Esophagus squamous epithelium (tissue), 5 donors: ENCODE measurements at regions not wholly inside any gene's neighbourhood (a gene's known extent, or its start where the extent isn't known, plus 50 kb on each side); places are given as distances from the start of the nearest gene placed in this dataset.
"Not testable (repeated sequence)": the region's sequence is repeated elsewhere in the genome, so short reads cannot be mapped to it uniquely, and the experiment has no call there.

Experiments
- DNase-seq: peaks from one replicate; lab custom pipeline; 2025; lab: John Stamatoyannopoulos, UW
- H3K27ac ChIP-seq, 4 donors: fragments of 200-600 bp; sonication (generic); one replicate each; pipeline ENCODE4 v1.5.1; 2016 to 2019; ENCODE audit warnings: mild to moderate bottlenecking in 1 of 4
- H3K27me3 ChIP-seq, 4 donors: fragments of 200-600 bp; sonication (generic); 1 replicate in 3 of 4; 2 replicates in 1 of 4; pipeline versions ENCODE4 v1.5.1 to v1.6.0; 2017 to 2021; ENCODE audit warnings: antibody characterized with exemption in 1 of 4
- H3K36me3 ChIP-seq, 3 donors: fragments of 200-600 bp; sonication (generic); one replicate each; pipeline ENCODE4 v1.5.1; 2016 to 2019
- H3K4me1 ChIP-seq, 3 donors: fragments of 200-600 bp; sonication (generic); one replicate each; pipeline ENCODE4 v1.5.1; 2017 to 2019
- H3K4me3 ChIP-seq, 4 donors: fragments of 200-600 bp; sonication (generic); 1 replicate in 3 of 4; 2 replicates in 1 of 4; pipeline ENCODE4 v1.5.1; 2016 to 2019; ENCODE audit warnings: mild to moderate bottlenecking in 2 of 4, moderate library complexity in 1 of 4
- H3K9me3 ChIP-seq, 3 donors: fragments of 200-600 bp; sonication (generic); one replicate each; pipeline ENCODE4 v1.5.1; 2016 to 2019
- POLR2A ChIP-seq, 4 donors: fragments of 450-650 bp; IDR thresholded peaks; one replicate each; pipeline ENCODE4 v1.6.1; 2017; ENCODE audit warnings: antibody characterized with exemption in 4 of 4, mild to moderate bottlenecking in 4 of 4, moderate library complexity in 3 of 4
- WGBS, 2 donors: methylation state at CpG; one replicate each; pipeline ENCODE4 v1.1.5; 2018; 5-methylcytosine and 5-hydroxymethylcytosine counted together
- intact Hi-C: fragments of 100-400 bp; cut with DNase I; formaldehyde crosslinking; loops from one replicate; pipeline ENCODE4 v1.15.0; 2022
- TF ChIP-seq, protein P1 (sequence below), 6 experiments: fragments of 450-650 bp in 4 of 6; fragments of 200-600 bp in 2 of 6; sonication (generic) in 2 of 6; IDR thresholded peaks; one replicate each; pipeline ENCODE4 v1.5.1; 2016 to 2019; ENCODE audit warnings: antibody characterized with exemption in 6 of 6, mild to moderate bottlenecking in 4 of 6, moderate library complexity in 4 of 6
- donor health status: DM: yes; HTN: yes; CAD: no.

DNA sequence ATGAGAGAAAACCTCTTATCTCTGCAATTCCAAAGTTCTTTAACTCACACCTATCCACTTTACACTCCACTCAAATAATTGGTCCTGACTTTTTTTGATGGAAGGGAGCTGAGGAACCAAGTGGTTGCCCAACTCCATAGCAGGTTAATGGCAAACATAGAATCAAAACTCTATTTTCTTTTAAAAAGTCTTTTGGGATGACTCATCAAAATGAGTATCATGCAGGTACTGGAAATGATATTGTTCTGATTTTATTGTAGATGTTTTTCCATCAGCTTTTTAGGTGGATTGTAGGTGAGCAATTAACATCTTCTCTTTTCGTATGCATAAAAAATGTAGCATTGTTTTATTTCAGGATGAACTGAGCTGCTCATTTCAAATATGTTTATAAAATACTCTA is 239.5 kb downstream of the SATB1 start:
- WGBS, 2 donors: 75 to 77% methylated on average over 1 of the region's 1 CpG
- Histone ChIP-seq H3K9me3 (no peaks in the 10 kb centered on the region), H3K4me1 (peaks cover 0 to 10% (median 0%) of the 10 kb centered on the region in 3 donors), H3K27me3 (no peaks in the 10 kb centered on the region), H3K4me3 (no peak overlapping the region), H3K36me3 (no peaks in the 10 kb centered on the region), H3K27ac (no peak overlapping the region)
- no peak for TF ChIP-seq POLR2A (IDR thresholded peaks at IDR 0.05)
- TF ChIP-seq, protein P1, sequence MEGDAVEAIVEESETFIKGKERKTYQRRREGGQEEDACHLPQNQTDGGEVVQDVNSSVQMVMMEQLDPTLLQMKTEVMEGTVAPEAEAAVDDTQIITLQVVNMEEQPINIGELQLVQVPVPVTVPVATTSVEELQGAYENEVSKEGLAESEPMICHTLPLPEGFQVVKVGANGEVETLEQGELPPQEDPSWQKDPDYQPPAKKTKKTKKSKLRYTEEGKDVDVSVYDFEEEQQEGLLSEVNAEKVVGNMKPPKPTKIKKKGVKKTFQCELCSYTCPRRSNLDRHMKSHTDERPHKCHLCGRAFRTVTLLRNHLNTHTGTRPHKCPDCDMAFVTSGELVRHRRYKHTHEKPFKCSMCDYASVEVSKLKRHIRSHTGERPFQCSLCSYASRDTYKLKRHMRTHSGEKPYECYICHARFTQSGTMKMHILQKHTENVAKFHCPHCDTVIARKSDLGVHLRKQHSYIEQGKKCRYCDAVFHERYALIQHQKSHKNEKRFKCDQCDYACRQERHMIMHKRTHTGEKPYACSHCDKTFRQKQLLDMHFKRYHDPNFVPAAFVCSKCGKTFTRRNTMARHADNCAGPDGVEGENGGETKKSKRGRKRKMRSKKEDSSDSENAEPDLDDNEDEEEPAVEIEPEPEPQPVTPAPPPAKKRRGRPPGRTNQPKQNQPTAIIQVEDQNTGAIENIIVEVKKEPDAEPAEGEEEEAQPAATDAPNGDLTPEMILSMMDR (IDR thresholded peaks at IDR 0.05): no peak
- intact Hi-C loops: no loop called here
- no peak for DNase-seq

- H3K4me1 ChIP-seq, H3K36me3 ChIP-seq, DNase-seq, H3K27ac ChIP-seq, H3K9me3 ChIP-seq, H3K27me3 ChIP-seq, intact Hi-C loops, H3K4me3 ChIP-seq: not testable (repeated sequence)
- WGBS, 2 donors: 27 to 80% methylated on average over 1 of the region's 1 CpG
Observed at GRCh38 chr3:18182923-18183322, 242.2 kb downstream of the SATB1 start.

DNA sequence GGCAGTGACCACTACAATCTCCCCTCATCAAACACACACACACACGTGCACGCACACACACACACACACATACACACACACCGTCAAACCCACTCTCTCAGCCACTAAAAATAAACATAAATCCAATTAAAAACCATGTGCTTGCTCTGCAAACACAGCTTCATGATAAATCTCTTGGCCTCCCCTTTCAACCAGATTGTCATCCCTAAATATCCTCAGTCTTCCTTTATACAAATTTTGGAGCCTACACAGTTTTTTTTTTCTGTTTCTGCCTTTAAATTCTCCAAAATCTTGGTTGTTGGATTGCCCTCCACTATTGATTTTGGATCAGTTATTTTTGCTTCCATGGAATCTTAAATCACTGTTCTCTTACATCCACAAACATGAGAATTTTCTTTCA is 245.6 kb downstream of the SATB1 start:
- H3K4me3 ChIP-seq: no peak overlapping the region
- no peaks in the 10 kb centered on the region for H3K36me3 ChIP-seq
- TF ChIP-seq POLR2A (IDR thresholded peaks at IDR 0.05): no peak
- TF ChIP-seq, protein P1 (IDR thresholded peaks at IDR 0.05): no peak
- WGBS, 2 donors: 64 to 81% methylated on average over 3 of the region's 3 CpGs
- no peak overlapping the region for H3K27ac ChIP-seq
- no peaks in the 10 kb centered on the region for H3K27me3 ChIP-seq
- DNase-seq: no peak
- intact Hi-C loops: no loop called here
- peaks cover 0 to 10% (median 0%) of the 10 kb centered on the region in 3 donors for H3K4me1 ChIP-seq
- H3K9me3 ChIP-seq: no peaks in the 10 kb centered on the region

DNA sequence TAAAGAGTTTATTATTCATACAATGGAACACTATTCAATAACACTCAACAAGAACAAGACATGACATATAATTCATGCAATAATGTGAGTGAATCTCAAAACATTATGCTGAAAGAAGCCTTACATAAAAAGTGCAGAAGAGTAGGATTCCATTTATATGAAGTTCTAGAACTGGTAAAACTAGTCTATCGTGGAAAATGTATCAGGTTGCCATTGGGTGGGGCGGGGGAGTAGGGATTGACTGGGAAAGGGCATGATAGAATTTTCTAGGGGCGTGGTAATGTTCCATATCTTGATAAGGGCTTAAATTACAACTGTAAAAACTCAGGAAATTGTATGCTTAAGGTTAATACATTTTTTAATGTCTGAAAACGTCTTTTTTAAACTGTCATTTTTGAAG is 247.9 kb downstream of the SATB1 start:
- Histone ChIP-seq H3K4me3 (no peak overlapping the region), H3K27ac (no peak overlapping the region), H3K9me3 (no peaks in the 10 kb centered on the region), H3K36me3 (no peaks in the 10 kb centered on the region), H3K27me3 (no peaks in the 10 kb centered on the region), H3K4me1 (no peaks in the 10 kb centered on the region)
- TF ChIP-seq, protein P1 (IDR thresholded peaks at IDR 0.05): no peak
- TF ChIP-seq POLR2A (IDR thresholded peaks at IDR 0.05): no peak
- intact Hi-C loops: no loop called here
- WGBS, 2 donors: 41 to 62% methylated on average over 4 of the region's 4 CpGs
- DNase-seq: no peak

- H3K36me3 ChIP-seq, intact Hi-C loops, H3K27me3 ChIP-seq, DNase-seq, H3K4me1 ChIP-seq, H3K4me3 ChIP-seq, H3K27ac ChIP-seq, H3K9me3 ChIP-seq: not testable (repeated sequence)
- 68 to 77% methylated on average over 5 of the region's 5 CpGs for WGBS, 2 donors
Observed at GRCh38 chr3:18173891-18174290, 251.2 kb downstream of the SATB1 start.

- Histone ChIP-seq H3K4me1 (peaks cover 0 to 1% (median 0%) of the 10 kb centered on the region in 3 donors), H3K27me3 (no peaks in the 10 kb centered on the region), H3K36me3 (no peaks in the 10 kb centered on the region), H3K4me3 (no peak overlapping the region), H3K9me3 (no peaks in the 10 kb centered on the region), H3K27ac (no peak overlapping the region)
- intact Hi-C loops: no loop called here
- TF ChIP-seq POLR2A (IDR thresholded peaks at IDR 0.05): no peak
- TF ChIP-seq, protein P1 (IDR thresholded peaks at IDR 0.05): no peak
- DNase-seq: no peak
- 80 to 90% methylated on average over 1 of the region's 1 CpG for WGBS, 2 donors
Observed at GRCh38 chr3:18159681-18160080, 265.5 kb downstream of the SATB1 start.
